ENCODE measurements at regions not wholly inside any gene's neighbourhood (a gene's known extent, or its start where the extent isn't known, plus 50 kb on each side); places are given as distances from the start of the nearest gene placed in this dataset.

DNA sequence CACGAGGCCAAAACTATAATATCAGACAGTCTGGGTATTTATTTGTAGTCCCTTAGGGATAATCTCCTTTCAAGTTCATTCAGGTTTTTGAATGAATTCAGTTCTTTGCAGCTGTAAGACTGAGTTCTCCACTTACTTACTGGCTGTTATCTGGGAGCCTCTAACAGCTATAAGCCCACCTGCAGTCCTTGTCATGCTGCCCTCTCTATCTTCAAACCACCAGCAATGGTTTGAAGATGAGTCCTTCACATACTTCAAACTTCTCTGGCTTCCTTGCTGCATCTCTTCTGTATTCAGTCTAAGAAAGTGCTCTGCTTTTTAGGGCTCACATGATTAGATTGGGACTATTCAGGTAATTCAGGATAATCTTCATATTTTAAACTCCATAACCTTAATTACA lies 154.5 kb upstream of the STT3B start:
- no peak for DNase-seq (ENCODE audit: low read depth)

DNA sequence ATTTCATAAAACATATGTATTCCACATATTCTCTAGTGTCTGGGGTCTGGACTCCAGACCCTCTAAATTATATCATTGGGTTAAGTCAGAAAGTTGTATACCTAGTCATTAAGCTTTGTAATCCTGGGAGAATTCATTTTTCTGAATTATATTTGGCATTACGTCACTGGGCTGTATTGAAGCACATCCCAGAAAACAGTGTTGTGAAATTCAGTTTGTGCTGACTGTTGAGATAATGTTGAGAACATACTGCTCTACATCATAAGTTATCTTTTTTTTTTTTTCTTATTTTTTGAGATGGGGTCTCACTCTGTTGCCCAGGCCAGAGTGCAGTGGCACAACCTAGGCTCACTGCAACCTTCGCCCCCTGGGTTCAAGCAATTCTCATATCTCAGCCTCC lies 153.1 kb upstream of the STT3B start:
- no peak for DNase-seq (ENCODE audit: low read depth)

GRCh38 chr3:31382856-31383255 lies 149.9 kb upstream of the STT3B start:
- DNase-seq (ENCODE audit: low read depth) = no peak

GRCh38 chr3:31384117-31384516 lies 148.6 kb upstream of the STT3B start:
- no peak for DNase-seq (ENCODE audit: low read depth)

GRCh38 chr3:31389939-31390338 lies 142.8 kb upstream of the STT3B start:
- DNase-seq (ENCODE audit: low read depth) = no peak

GRCh38 chr3:31390466-31390865 lies 142.3 kb upstream of the STT3B start:
- no peak for DNase-seq (ENCODE audit: low read depth)

DNA sequence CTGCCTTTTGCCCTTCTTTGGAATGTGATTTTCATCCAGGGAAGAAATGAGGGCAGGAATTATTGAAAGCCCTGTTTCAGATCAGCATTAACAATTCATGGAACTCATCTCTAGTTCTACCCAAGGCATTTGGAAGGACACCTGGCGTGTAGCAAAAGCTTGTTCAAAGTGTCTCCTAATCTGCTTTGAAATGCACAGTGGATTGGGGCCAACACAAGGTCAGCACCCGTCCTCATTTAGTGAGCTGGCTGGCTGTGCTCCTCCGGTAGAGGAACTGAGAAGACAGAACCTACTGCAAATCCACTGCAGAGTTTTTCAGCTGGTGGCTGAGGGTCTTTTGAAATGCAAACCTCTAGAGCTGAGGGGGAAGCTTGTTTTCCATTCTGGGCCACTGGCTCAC lies 141.6 kb upstream of the STT3B start:
- no peak for DNase-seq (ENCODE audit: low read depth)

DNA sequence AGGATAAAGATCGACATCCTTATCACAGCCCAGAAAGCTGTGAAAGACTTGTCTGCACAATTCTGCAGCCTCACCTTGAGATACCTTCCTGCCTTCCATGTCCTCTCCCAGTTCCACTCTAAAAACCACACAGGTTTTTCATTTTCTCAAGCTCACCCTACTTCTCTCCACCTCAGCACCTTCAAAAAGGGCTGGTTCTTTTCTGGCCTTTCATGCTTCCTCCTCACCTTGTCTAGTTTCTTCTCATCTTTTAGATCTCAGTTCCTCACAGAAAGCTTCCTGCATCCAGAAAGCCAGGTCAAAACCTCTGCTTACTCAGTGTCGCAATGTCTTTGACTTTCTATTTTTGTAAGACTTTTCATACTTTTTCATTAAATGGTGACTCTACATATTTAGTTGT lies 140.2 kb upstream of the STT3B start:
- no peak for DNase-seq (ENCODE audit: low read depth)

DNA sequence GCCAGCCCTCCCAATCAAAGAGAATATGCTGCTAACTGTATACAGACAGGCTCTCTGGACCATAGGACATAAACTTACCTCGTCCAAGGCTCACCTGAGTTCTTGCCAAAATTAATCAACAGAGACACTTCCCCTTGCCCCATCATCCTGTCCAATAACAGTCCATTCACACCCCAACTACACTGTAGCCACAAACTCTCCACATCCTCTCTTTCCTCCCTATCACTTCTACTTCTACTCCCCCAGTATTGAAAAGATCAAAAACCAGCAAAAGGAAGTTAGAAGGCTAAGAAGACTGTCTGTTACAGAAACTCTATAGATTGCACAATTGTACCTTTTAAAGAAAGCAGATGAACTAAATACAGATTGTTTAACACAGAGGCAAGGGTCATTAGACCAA lies 133.5 kb upstream of the STT3B start:
- no peak for DNase-seq (ENCODE audit: low read depth)

DNA sequence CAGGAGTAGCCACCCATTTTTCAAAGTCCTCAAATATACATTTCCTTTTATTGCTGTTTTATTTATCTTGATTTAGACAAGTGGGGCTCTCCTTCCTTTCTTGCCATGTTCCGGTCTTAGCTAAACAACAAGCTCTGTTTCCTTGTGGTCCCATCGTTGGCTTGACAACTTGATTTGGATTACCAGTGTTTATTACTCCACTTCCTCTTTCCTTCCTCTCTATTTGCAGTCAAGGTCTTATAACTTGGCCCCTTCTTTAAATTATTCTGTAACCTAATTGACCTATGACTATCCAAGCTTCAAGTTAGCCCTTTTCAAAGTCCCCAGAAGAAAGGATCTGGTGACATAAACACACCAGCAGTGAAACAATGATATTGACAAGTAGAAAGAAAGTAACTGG lies 130.6 kb upstream of the STT3B start:
- no peak for DNase-seq (ENCODE audit: low read depth)

GRCh38 chr3:31403197-31403596 lies 129.5 kb upstream of the STT3B start:
- DNase-seq (ENCODE audit: low read depth) = no peak

GRCh38 chr3:31404871-31405270 lies 127.9 kb upstream of the STT3B start:
- no peak for DNase-seq (ENCODE audit: low read depth)

- no peak for DNase-seq (ENCODE audit: low read depth)
These were observed 127.2 kb upstream of the STT3B start for GRCh38 chr3:31405515-31405914.

- no peak for DNase-seq (ENCODE audit: low read depth)
These were observed 125.8 kb upstream of the STT3B start for GRCh38 chr3:31406896-31407295.

DNA sequence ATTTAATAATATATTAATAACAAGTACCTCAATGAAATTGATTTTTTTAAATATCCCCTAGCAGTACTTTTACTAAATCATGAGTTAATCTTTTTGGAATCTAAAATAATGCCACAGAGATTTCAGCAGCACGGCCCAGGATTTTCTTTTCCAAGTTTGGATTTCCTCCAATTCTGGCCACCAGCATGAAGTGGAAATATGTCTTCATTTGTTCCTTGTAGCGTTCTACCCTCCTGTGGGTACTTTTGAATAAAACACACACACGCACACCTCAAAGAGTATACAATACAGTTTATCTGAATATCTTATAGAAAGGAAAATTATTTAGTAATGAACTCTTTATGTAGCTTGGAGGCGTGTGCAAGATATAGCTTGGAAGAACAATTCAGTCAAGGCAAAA lies 125.1 kb upstream of the STT3B start:
- no peak for DNase-seq (ENCODE audit: low read depth)

GRCh38 chr3:31408720-31409119 lies 124.0 kb upstream of the STT3B start:
- no peak for DNase-seq (ENCODE audit: low read depth)

GRCh38 chr3:31409389-31409788 lies 123.3 kb upstream of the STT3B start:
- DNase-seq (ENCODE audit: low read depth) = no peak

DNA sequence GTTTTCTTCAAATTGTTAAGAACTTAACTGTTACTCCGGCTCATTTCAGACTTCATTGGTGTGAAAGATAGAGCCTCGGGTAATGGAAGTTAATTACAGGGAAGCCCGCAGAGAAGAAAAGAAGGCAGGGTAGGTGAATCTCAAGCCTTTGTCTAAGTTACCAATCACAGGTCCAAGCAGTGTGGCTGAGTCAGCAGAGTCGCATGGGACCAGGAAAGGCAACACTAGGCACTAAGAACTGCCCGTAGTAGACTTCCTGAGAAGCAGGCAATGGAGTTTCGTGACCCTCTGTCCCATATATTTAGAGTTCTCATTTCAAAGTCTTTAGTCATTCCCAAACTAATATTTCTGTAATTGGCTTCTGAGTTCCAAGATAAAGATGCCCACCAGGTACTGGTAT lies 122.9 kb upstream of the STT3B start:
- no peak for DNase-seq (ENCODE audit: low read depth)

DNA sequence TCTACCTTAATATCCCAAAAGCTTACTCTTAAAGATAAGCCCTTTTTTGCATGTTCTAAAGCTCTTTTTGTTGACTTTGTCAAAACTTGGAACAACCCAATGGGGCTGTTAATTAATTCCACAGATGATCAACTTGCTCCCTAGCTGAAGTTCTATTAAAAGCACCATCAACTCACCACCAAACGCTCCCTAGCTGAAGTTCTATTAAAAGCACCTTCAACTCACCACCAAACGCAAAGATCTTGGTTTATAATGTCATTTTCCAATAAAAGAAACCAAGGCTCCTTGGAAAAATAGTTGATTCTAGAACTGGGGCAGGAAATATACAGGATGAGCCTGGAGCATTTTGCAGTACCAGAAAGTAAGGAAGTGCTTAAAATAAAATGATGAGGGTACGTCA lies 122.3 kb upstream of the STT3B start:
- DNase-seq (ENCODE audit: low read depth) = no peak

- no peak for DNase-seq (ENCODE audit: low read depth)
These were observed 119.9 kb upstream of the STT3B start for GRCh38 chr3:31412832-31413231.

- DNase-seq (ENCODE audit: low read depth) = no peak
These were observed 119.2 kb upstream of the STT3B start for GRCh38 chr3:31413515-31413914.

- no peak for DNase-seq (ENCODE audit: low read depth)
These were observed 115.7 kb upstream of the STT3B start for GRCh38 chr3:31416980-31417379.

DNA sequence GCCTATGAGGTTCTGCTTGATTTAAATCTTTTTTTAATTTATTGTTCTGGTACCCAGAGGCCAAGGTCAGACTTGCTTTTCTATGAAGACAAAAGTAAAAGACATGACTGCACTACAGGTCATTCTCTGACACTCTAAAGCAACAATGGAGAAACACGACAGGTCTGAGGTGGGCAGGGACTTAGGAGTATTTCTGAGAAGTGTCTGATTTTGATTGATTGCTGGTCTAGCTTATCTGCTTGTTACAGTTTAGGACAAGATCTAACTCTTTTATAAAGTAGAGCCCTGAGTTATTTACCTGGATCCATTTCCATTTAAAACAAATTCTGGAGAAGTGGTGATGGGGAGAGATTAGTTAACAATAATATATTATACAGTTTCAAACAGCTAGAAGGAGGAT lies 115.2 kb upstream of the STT3B start:
- no peak for DNase-seq (ENCODE audit: low read depth)

- no peak for DNase-seq (ENCODE audit: low read depth)
These were observed 112.4 kb upstream of the STT3B start for GRCh38 chr3:31420311-31420710.
